Suprapubic skin (tissue), 4 donors: ENCODE measurements at regions not wholly inside any gene's neighbourhood (a gene's known extent, or its start where the extent isn't known, plus 50 kb on each side); places are given as distances from the start of the nearest gene placed in this dataset.

Source experiments
- DNase-seq, 2 donors: peaks; one replicate each; pipeline ENCODE4 v3.0.0-alpha.2; 2019; ENCODE audit warnings: low spot score in 2 of 2
- H3K27ac ChIP-seq: fragments of 200-600 bp; sonication (generic); one replicate; pipeline ENCODE4 v1.5.1; 2019
- H3K27me3 ChIP-seq: fragments of 200-600 bp; sonication (generic); one replicate; pipeline ENCODE4 v1.5.1; 2019
- H3K36me3 ChIP-seq: fragments of 200-600 bp; sonication (generic); one replicate; pipeline ENCODE4 v1.5.1; 2019
- H3K4me1 ChIP-seq: fragments of 200-600 bp; sonication (generic); one replicate; pipeline ENCODE4 v1.5.1; 2019
- H3K4me3 ChIP-seq: fragments of 200-600 bp; sonication (generic); one replicate; pipeline ENCODE4 v1.5.1; 2019; ENCODE audit warnings: mild to moderate bottlenecking
- H3K9me3 ChIP-seq: fragments of 200-600 bp; sonication (generic); one replicate; pipeline ENCODE4 v1.5.1; 2019
- EP300 ChIP-seq: sonication (generic); formaldehyde crosslinking; IDR thresholded peaks from one replicate; pipeline ENCODE4 v1.6.1; 2017; ENCODE audit warnings: antibody characterized with exemption
- POLR2A ChIP-seq, 2 donors: fragments of 450-650 bp; IDR thresholded peaks; one replicate each; pipeline ENCODE4 v1.6.1; 2017; ENCODE audit warnings: antibody characterized with exemption in 2 of 2, mild to moderate bottlenecking in 2 of 2, moderate library complexity in 2 of 2
- POLR2AphosphoS5 ChIP-seq, 3 donors: sonication (generic); formaldehyde crosslinking; IDR thresholded peaks; one replicate each; pipeline ENCODE4 v1.6.1; 2017; ENCODE audit warnings: antibody characterized with exemption in 3 of 3
- WGBS: methylation state at CpG from one replicate; pipeline ENCODE4 v1.1.5; 2018; 5-methylcytosine and 5-hydroxymethylcytosine counted together
- TF ChIP-seq, protein P1 (sequence below), 2 donors: fragments of 200-600 bp in 1 of 2; fragments of 450-650 bp in 1 of 2; sonication (generic) in 1 of 2; IDR thresholded peaks; one replicate each; pipeline ENCODE4 v1.5.1; 2016 to 2019; ENCODE audit warnings: antibody characterized with exemption in 2 of 2, mild to moderate bottlenecking in 1 of 2, moderate library complexity in 1 of 2

DNA sequence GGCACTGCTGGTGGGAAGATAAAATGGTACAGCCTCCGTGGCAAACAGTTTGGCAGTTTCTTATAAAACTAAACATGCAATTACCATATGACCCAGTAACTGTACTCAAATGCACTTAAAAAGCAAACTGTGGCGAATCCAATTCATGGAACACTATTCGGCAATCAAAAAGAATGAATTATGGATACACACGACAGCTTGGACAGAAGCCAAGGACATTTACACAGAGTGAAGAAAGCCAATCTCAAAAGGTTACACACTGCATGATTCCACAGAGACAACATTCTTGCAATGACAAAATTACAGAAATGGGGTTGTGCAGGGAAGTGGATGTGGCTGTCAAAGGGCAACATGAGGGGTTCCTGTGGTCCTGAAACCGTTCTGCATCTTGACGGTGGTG lies 122.1 kb upstream of the IQSEC1 start:
- Histone ChIP-seq H3K9me3 (no peaks in the 10 kb centered on the region), H3K4me3 (no peak overlapping the region), H3K27ac (no peak overlapping the region), H3K27me3 (peaks cover 31% of the 10 kb centered on the region), H3K4me1 (no peaks in the 10 kb centered on the region), H3K36me3 (no peaks in the 10 kb centered on the region)
- WGBS, result 62% methylated on average over 6 of the region's 6 CpGs
- no peak for DNase-seq
- TF ChIP-seq EP300, result no peak
- no peak for TF ChIP-seq POLR2A (IDR thresholded peaks at IDR 0.05)
- no peak for TF ChIP-seq POLR2AphosphoS5 (IDR thresholded peaks at IDR 0.05)
- TF ChIP-seq, protein P1, sequence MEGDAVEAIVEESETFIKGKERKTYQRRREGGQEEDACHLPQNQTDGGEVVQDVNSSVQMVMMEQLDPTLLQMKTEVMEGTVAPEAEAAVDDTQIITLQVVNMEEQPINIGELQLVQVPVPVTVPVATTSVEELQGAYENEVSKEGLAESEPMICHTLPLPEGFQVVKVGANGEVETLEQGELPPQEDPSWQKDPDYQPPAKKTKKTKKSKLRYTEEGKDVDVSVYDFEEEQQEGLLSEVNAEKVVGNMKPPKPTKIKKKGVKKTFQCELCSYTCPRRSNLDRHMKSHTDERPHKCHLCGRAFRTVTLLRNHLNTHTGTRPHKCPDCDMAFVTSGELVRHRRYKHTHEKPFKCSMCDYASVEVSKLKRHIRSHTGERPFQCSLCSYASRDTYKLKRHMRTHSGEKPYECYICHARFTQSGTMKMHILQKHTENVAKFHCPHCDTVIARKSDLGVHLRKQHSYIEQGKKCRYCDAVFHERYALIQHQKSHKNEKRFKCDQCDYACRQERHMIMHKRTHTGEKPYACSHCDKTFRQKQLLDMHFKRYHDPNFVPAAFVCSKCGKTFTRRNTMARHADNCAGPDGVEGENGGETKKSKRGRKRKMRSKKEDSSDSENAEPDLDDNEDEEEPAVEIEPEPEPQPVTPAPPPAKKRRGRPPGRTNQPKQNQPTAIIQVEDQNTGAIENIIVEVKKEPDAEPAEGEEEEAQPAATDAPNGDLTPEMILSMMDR (IDR thresholded peaks at IDR 0.05), result no peak

DNA sequence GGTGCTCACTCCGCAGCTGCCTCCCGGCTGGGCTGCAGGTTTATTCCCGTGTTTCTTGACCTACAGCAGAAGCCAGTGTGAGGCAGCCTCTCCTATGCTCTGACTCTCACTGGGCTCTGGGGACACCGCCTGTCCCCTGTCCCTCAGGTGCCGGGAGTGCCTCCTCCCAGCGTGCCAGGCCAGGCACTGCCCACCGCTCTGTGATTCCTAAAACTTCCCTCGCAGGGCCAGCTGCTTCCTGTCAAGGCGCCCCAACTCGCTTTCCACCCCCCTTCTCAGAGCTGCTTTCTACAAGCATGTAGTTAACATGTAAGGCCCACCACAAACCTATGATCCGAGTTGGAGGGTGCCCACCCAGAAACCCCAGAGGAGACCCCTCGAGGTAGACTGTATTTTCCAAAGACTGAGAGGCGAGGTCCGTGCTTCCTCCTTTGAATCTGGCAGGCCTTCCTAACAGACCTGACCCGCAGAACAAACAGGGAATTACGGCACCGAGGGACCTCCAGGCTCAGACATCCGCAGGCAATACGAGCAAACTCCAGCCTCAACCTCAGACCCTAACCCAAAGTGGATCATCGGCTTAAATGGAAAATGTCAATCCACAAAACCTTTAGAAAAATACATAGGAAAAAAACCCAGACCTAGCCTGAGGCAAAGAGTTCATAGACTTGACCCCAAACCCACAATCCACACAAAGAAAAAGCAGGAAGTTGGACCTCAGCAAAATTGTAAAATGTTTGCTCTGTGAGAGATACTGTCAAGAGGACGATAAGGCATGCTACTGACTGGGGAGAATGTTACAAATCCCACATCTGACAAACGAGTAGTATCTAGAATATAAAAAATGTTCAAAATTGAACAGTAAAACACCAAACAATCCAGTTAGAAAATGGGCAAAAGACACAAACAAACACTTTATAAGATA lies 121.3 kb upstream of the IQSEC1 start:
- TF ChIP-seq POLR2A (IDR thresholded peaks at IDR 0.05) (no peak), EP300 (no peak), POLR2AphosphoS5 (IDR thresholded peaks at IDR 0.05) (no peak)
- TF ChIP-seq, protein P1 (IDR thresholded peaks at IDR 0.05), result no peak
- no peak for DNase-seq
- Histone ChIP-seq H3K27me3 (peaks cover 29% of the 10 kb centered on the region), H3K27ac (no peak overlapping the region), H3K9me3 (no peaks in the 10 kb centered on the region), H3K4me3 (no peak overlapping the region), H3K4me1 (no peaks in the 10 kb centered on the region), H3K36me3 (no peaks in the 10 kb centered on the region)
- WGBS, result 76% methylated on average over 21 of the region's 22 CpGs

DNA sequence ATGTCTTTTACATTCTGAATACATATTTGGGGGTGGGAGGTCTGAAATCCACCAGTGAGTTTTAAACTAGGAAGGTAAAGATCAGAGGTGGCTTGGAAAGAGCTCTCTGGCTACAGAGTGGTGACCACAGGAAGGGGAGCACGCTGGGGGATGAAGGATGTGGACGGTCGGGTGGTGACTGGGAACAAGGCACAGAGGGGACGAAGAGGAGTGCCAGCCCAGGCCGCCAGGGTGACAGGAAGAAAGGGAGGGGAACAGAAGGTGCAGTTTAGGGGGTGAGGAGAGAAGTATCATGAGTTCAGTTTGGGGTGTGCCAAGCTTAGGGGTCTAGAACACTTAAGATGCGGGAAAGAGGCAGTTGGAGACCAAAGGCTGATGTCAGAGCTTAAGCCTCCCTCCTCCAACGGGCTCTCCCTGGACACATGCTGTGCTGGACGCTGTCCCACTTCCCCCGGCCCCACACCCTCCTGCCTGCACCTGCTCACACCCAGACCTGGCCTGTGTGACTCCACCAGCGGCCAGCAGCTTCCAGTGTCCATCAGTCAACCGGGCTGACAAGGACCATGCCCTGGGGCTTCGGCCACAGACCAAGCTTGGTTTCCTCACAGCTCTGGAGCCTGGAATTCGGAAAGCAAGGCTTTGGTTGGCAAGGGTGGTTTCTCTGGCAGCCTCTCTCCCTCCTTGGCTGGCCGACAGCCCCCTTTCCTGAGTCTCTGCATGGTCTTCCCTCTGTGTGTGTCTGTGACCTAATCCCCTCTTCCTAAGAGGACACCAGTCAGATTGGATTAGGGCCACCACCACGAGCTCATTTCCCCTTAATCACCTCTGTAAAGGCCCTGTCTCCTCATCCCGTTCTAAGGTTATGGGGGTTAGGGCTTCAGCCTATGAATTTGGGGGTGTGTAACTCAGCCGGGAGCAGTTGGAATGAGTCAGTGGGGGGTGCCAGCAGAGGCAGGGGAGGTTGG lies 120.4 kb upstream of the IQSEC1 start:
- Histone ChIP-seq H3K27ac (no peak overlapping the region), H3K9me3 (no peaks in the 10 kb centered on the region), H3K36me3 (no peaks in the 10 kb centered on the region), H3K27me3 (peaks cover 23% of the 10 kb centered on the region), H3K4me3 (no peak overlapping the region), H3K4me1 (no peaks in the 10 kb centered on the region)
- TF ChIP-seq, protein P1 (IDR thresholded peaks at IDR 0.05), result no peak
- TF ChIP-seq EP300 (no peak), POLR2AphosphoS5 (IDR thresholded peaks at IDR 0.05) (no peak), POLR2A (IDR thresholded peaks at IDR 0.05) (no peak)
- no peak for DNase-seq
- 72% methylated on average over 15 of the region's 17 CpGs for whole genome bisulfite sequencing

DNA sequence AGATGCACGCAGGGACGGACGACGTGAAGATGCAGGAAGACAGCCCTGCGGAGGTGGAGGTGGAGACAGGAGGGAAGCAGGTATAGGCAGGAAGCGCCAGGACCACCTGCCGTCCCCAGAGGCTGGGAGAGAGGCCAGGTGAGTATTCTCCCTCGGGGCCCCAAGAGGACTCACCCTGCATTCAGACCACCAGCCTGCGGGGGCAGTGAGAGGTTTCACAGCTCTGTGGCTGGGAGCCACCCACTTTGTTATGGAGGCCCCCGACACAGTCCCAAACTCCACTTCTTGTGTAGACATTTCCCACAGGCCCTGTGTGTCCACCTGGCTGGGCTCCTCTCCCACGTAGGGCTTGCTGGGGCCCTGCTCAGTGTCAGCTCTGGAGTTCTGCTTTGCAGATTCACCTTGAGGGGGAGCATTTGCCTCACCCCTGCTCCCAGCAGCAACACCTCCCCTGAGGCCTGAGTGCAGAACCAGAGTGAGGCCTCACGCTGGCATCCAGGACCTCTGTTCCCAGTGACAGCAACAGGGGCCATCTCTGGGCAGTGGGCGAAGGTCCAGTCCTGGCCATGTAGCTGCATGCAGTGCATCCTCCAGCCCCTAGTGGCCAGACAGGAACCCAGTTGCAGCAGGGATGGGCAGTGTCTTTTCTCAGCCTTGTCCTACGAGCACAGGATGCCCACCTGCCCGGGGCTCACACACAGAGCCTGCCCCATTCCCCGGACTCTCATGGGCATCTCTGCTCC lies 119.4 kb upstream of the IQSEC1 start:
- Histone ChIP-seq H3K4me1 (no peaks in the 10 kb centered on the region), H3K36me3 (no peaks in the 10 kb centered on the region), H3K27me3 (peaks cover 16% of the 10 kb centered on the region), H3K27ac (no peak overlapping the region), H3K9me3 (no peaks in the 10 kb centered on the region), H3K4me3 (no peak overlapping the region)
- TF ChIP-seq EP300, result no peak
- TF ChIP-seq, protein P1 (IDR thresholded peaks at IDR 0.05), result no peak
- no peak for TF ChIP-seq POLR2A (IDR thresholded peaks at IDR 0.05)
- TF ChIP-seq POLR2AphosphoS5 (IDR thresholded peaks at IDR 0.05), result no peak
- peak in 1 of 2 donors; percentile 49 for DNase-seq
- WGBS, result 77% methylated on average over 16 of the region's 16 CpGs
